ENCODE measurements at regions not wholly inside any gene's neighbourhood (a gene's known extent, or its start where the extent isn't known, plus 50 kb on each side); places are given as distances from the start of the nearest gene placed in this dataset.

DNA sequence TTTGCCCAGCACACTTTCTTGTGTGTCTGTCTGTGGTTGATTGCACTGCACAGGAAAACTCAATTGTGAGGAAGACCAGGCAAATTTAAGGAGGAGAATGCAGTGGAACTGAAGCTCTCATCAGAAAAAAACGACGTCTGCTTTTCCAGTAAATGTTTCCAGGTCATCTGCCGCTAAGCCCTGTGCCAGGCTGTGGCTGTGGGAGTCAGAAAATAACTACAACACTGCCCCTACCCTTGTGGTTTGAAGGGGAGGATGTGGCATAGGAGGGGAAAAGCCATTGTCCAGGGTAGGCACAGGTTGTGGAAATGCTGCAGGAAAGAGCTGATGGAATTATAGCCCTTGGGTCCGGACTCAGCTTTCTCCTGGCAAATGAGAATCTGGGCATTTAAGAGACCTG, 259.7 kb upstream of the TMEM132C start:
- no peak overlapping the region for H3K4me3 ChIP-seq
- intact Hi-C loops (cut with DNase I; ENCODE audit: low total_unique reads) = no loop called here
- 21 to 33% (median 24%) methylated on average over 4 of the region's 4 CpGs for whole genome bisulfite sequencing, 5 donors
- peaks cover 0 to 4% (median 0%) of the 10 kb centered on the region in 7 donors for H3K27me3 ChIP-seq (replicated peaks in 1 of 7)
- H3K9me3 ChIP-seq = no peaks in the 10 kb centered on the region
- DNase-seq = no peak
- H3K27ac ChIP-seq = no peak overlapping the region
- no peak for TF ChIP-seq POLR2AphosphoS5 (IDR thresholded peaks at IDR 0.05)
- TF ChIP-seq, protein P1, sequence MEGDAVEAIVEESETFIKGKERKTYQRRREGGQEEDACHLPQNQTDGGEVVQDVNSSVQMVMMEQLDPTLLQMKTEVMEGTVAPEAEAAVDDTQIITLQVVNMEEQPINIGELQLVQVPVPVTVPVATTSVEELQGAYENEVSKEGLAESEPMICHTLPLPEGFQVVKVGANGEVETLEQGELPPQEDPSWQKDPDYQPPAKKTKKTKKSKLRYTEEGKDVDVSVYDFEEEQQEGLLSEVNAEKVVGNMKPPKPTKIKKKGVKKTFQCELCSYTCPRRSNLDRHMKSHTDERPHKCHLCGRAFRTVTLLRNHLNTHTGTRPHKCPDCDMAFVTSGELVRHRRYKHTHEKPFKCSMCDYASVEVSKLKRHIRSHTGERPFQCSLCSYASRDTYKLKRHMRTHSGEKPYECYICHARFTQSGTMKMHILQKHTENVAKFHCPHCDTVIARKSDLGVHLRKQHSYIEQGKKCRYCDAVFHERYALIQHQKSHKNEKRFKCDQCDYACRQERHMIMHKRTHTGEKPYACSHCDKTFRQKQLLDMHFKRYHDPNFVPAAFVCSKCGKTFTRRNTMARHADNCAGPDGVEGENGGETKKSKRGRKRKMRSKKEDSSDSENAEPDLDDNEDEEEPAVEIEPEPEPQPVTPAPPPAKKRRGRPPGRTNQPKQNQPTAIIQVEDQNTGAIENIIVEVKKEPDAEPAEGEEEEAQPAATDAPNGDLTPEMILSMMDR (IDR thresholded peaks at IDR 0.05 in 8 of 11, conservative IDR thresholded peaks at IDR 0.05 in 3 of 11) = no peak
- TF ChIP-seq POLR2A (IDR thresholded peaks at IDR 0.05) = no peak
- H3K4me1 ChIP-seq = no peaks in the 10 kb centered on the region
- H3K36me3 ChIP-seq = no peaks in the 10 kb centered on the region

DNA sequence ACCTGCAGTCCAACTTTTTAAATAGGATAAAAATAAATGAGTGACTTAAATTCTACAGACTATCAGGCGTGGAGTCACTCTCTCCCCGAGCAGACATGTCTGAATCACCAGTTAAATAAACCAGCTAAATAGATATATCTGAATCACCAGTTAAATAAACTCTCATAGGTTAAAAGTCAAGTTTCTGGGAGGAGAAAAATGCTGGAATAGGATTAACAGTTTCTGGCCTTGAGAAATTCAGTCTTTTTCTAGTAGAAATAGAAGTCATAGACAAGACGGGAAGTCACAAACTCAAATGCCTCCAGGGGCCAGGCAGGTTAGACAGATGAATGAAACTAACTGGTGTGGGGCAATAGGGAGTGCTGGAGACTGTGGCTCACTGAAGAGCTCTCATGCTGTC, 258.6 kb upstream of the TMEM132C start:
- 67 to 81% (median 77%) methylated on average over 3 of the region's 3 CpGs for WGBS, 5 donors
- Histone ChIP-seq H3K9me3 (no peaks in the 10 kb centered on the region), H3K27ac (no peak overlapping the region), H3K4me3 (no peak overlapping the region), H3K4me1 (no peaks in the 10 kb centered on the region), H3K27me3 (replicated peaks in 1 of 7) (peaks cover 0 to 4% (median 0%) of the 10 kb centered on the region in 7 donors), H3K36me3 (no peaks in the 10 kb centered on the region)
- intact Hi-C loops (cut with DNase I; ENCODE audit: low total_unique reads) = no loop called here
- DNase-seq = no peak
- TF ChIP-seq POLR2AphosphoS5 (IDR thresholded peaks at IDR 0.05) (no peak), POLR2A (IDR thresholded peaks at IDR 0.05) (no peak)
- TF ChIP-seq, protein P1 (IDR thresholded peaks at IDR 0.05 in 8 of 11, conservative IDR thresholded peaks at IDR 0.05 in 3 of 11) = no peak

DNA sequence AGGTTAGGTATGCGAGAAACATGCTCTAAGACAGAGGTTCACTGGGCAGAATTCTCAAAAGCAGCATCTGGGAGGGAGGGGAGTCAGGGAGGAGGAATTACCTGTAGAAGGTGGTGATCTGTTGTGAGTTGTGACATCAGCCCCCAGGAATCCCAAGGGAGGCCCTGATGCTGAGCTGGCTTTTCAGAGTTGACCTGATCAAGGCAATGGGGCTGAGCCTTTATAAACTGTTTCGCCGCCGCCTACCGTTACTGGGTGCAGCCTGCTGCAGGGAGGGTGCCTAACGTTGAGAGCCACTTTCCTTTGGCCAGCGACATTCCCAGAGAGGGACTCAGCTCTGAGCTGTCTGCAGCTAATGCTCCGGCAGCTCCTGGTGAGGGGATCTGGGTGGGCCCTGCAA, 257.9 kb upstream of the TMEM132C start:
- 77 to 88% (median 81%) methylated on average over 8 of the region's 8 CpGs for WGBS, 5 donors
- TF ChIP-seq POLR2A (IDR thresholded peaks at IDR 0.05) (no peak), POLR2AphosphoS5 (IDR thresholded peaks at IDR 0.05) (no peak)
- TF ChIP-seq, protein P1 (IDR thresholded peaks at IDR 0.05 in 8 of 11, conservative IDR thresholded peaks at IDR 0.05 in 3 of 11) = no peak
- DNase-seq = no peak
- no peaks in the 10 kb centered on the region for H3K36me3 ChIP-seq
- peaks cover 0 to 4% (median 0%) of the 10 kb centered on the region in 7 donors for H3K27me3 ChIP-seq (replicated peaks in 1 of 7)
- H3K4me3 ChIP-seq = no peak overlapping the region
- intact Hi-C loops (cut with DNase I; ENCODE audit: low total_unique reads) = no loop called here
- no peak overlapping the region for H3K27ac ChIP-seq
- H3K4me1 ChIP-seq = no peaks in the 10 kb centered on the region
- H3K9me3 ChIP-seq = no peaks in the 10 kb centered on the region

DNA sequence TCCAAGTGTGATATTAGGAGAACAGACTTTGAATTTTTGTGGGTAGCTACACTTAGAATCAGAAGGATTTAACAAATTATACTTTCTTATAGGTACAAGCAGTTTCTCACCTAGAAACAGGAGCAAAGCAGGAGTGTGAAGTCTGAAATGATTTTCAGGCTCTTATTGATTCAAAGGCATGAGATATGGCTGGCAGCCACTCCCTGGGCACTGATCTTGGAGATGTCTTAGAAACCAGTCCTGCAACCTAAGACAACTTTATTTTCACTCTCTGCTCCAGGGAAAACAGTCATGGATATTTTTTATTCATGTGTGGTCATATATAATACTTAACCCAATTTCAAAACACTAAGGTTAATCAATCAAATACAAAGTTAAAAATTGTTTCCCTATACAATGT, 254.9 kb upstream of the TMEM132C start:
- no peaks in the 10 kb centered on the region for H3K36me3 ChIP-seq
- no peak overlapping the region for H3K4me3 ChIP-seq
- no peak for TF ChIP-seq POLR2AphosphoS5 (IDR thresholded peaks at IDR 0.05)
- no peak for TF ChIP-seq POLR2A (IDR thresholded peaks at IDR 0.05)
- TF ChIP-seq, protein P1 (IDR thresholded peaks at IDR 0.05 in 8 of 11, conservative IDR thresholded peaks at IDR 0.05 in 3 of 11) = no peak
- H3K9me3 ChIP-seq = no peaks in the 10 kb centered on the region
- no peak overlapping the region for H3K27ac ChIP-seq
- intact Hi-C loops (cut with DNase I; ENCODE audit: low total_unique reads) = no loop called here
- DNase-seq = no peak
- no peaks in the 10 kb centered on the region for H3K4me1 ChIP-seq
- peaks cover 0 to 4% (median 0%) of the 10 kb centered on the region in 7 donors for H3K27me3 ChIP-seq (replicated peaks in 1 of 7)
